ENCODE measurements at regions not wholly inside any gene's neighbourhood (a gene's known extent, or its start where the extent isn't known, plus 50 kb on each side); places are given as distances from the start of the nearest gene placed in this dataset.

GRCh38 chr6:168210239-168211105 is 109.1 kb downstream of the DACT2 start:
- H3K27me3 Mint-ChIP-seq = peaks cover 6% of the 10 kb centered on the region
- DNase-seq (ENCODE audit: low spot score, unreplicated experiment) = no peak
- H3K36me3 Mint-ChIP-seq (ENCODE audit: insufficient read depth) = no peaks in the 10 kb centered on the region
- peaks cover 19% of the 10 kb centered on the region for H3K4me1 Mint-ChIP-seq (ENCODE audit: low read depth)
- H3K27ac Mint-ChIP-seq = no peak overlapping the region
- TF ChIP-seq, protein P1, sequence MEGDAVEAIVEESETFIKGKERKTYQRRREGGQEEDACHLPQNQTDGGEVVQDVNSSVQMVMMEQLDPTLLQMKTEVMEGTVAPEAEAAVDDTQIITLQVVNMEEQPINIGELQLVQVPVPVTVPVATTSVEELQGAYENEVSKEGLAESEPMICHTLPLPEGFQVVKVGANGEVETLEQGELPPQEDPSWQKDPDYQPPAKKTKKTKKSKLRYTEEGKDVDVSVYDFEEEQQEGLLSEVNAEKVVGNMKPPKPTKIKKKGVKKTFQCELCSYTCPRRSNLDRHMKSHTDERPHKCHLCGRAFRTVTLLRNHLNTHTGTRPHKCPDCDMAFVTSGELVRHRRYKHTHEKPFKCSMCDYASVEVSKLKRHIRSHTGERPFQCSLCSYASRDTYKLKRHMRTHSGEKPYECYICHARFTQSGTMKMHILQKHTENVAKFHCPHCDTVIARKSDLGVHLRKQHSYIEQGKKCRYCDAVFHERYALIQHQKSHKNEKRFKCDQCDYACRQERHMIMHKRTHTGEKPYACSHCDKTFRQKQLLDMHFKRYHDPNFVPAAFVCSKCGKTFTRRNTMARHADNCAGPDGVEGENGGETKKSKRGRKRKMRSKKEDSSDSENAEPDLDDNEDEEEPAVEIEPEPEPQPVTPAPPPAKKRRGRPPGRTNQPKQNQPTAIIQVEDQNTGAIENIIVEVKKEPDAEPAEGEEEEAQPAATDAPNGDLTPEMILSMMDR (IDR thresholded peaks at IDR 0.05; ENCODE audit: unreplicated experiment) = no peak
- H3K9me3 Mint-ChIP-seq (ENCODE audit: low read depth) = peaks cover 3% of the 10 kb centered on the region
- no peak overlapping the region for H3K4me3 Mint-ChIP-seq (ENCODE audit: low read depth)

DNA sequence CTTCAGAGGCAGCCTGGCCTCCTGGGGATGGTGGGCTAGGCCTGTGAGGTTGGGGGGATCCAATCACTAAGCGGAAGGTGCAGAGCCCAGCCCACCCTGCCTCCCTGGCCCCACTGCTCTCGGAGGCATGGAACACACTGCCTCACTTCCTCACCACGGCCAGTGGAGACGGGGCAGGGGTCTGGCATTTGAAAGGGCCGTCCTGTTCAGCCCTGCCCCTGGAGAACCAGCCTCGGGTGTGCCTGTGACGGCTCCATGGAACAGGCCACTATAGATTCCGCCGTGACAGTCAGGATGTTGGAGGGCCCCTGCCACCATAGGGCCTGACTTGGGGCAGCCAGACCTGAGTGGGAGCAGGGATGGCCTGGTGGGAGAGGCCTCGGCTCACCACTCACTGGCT is 110.2 kb downstream of the DACT2 start:
- DNase-seq (ENCODE audit: low spot score, unreplicated experiment) = no peak
- Mint-ChIP-seq H3K4me3 (ENCODE audit: low read depth) (no peak overlapping the region), H3K9me3 (ENCODE audit: low read depth) (peaks cover 7% of the 10 kb centered on the region), H3K36me3 (ENCODE audit: insufficient read depth) (no peaks in the 10 kb centered on the region), H3K27me3 (peaks cover under 1% of the 10 kb centered on the region), H3K4me1 (ENCODE audit: low read depth) (peaks cover 16% of the 10 kb centered on the region), H3K27ac (no peak overlapping the region)
- TF ChIP-seq, protein P1 (IDR thresholded peaks at IDR 0.05; ENCODE audit: unreplicated experiment) = no peak

- H3K4me3 Mint-ChIP-seq (ENCODE audit: low read depth) = no peak overlapping the region
- DNase-seq (ENCODE audit: low spot score, unreplicated experiment) = no peak
These were observed 110.7 kb downstream of the DACT2 start for GRCh38 chr6:168208854-168209253.

GRCh38 chr6:168208402-168208801 is 111.2 kb downstream of the DACT2 start:
- Mint-ChIP-seq H3K4me1 (ENCODE audit: low read depth) (peaks cover 16% of the 10 kb centered on the region), H3K36me3 (ENCODE audit: insufficient read depth) (no peaks in the 10 kb centered on the region), H3K27me3 (no peaks in the 10 kb centered on the region), H3K4me3 (ENCODE audit: low read depth) (no peak overlapping the region), H3K27ac (no peak overlapping the region), H3K9me3 (ENCODE audit: low read depth) (peaks cover 7% of the 10 kb centered on the region)
- no peak for DNase-seq (ENCODE audit: low spot score, unreplicated experiment)
- TF ChIP-seq, protein P1 (IDR thresholded peaks at IDR 0.05; ENCODE audit: unreplicated experiment) = no peak

More at GRCh38 chr6:168208854-168209253, 110.7 kb downstream of the DACT2 start:
- no peaks in the 10 kb centered on the region for H3K27me3 Mint-ChIP-seq
- no peak overlapping the region for H3K27ac Mint-ChIP-seq
- peaks cover 16% of the 10 kb centered on the region for H3K4me1 Mint-ChIP-seq (ENCODE audit: low read depth)
- no peaks in the 10 kb centered on the region for H3K36me3 Mint-ChIP-seq (ENCODE audit: insufficient read depth)
- TF ChIP-seq, protein P1 (IDR thresholded peaks at IDR 0.05; ENCODE audit: unreplicated experiment) = no peak
- H3K9me3 Mint-ChIP-seq (ENCODE audit: low read depth) = peaks cover 7% of the 10 kb centered on the region

- Mint-ChIP-seq H3K36me3 (ENCODE audit: insufficient read depth) (no peaks in the 10 kb centered on the region), H3K4me3 (ENCODE audit: low read depth) (no peak overlapping the region), H3K27ac (no peak overlapping the region), H3K9me3 (ENCODE audit: low read depth) (peaks cover 7% of the 10 kb centered on the region), H3K27me3 (no peaks in the 10 kb centered on the region), H3K4me1 (ENCODE audit: low read depth) (peaks cover 16% of the 10 kb centered on the region)
- TF ChIP-seq, protein P1 (IDR thresholded peaks at IDR 0.05; ENCODE audit: unreplicated experiment) = no peak
- no peak for DNase-seq (ENCODE audit: low spot score, unreplicated experiment)
These were observed 112.0 kb downstream of the DACT2 start for GRCh38 chr6:168207421-168208175.
